Transverse colon (tissue), 4 donors: ENCODE measurements at regions not wholly inside any gene's neighbourhood (a gene's known extent, or its start where the extent isn't known, plus 50 kb on each side); places are given as distances from the start of the nearest gene placed in this dataset.

Source experiments
- CTCF ChIP-seq, 5 experiments: fragments of 200-600 bp in 3 of 5; fragments of 450-650 bp in 2 of 5; sonication (generic) in 3 of 5; IDR thresholded peaks; 1 replicate in 2 of 5; 2 replicates in 3 of 5; pipeline ENCODE4 v1.5.1; 2016 to 2017; ENCODE audit warnings: antibody characterized with exemption in 5 of 5, inconsistent platforms in 3 of 5, mild to moderate bottlenecking in 2 of 5, moderate library complexity in 1 of 5
- EP300 ChIP-seq: sonication (generic); formaldehyde crosslinking; IDR thresholded peaks from one replicate; pipeline ENCODE4 v1.6.1; 2017; ENCODE audit warnings: antibody characterized with exemption, low read depth
- POLR2AphosphoS5 ChIP-seq, 3 donors: sonication (generic); formaldehyde crosslinking; IDR thresholded peaks; one replicate each; pipeline ENCODE4 v1.6.1; 2016; ENCODE audit warnings: antibody characterized with exemption in 3 of 3

- TF ChIP-seq EP300: no peak
- TF ChIP-seq CTCF (IDR thresholded peaks at IDR 0.05): no peak
- no peak for TF ChIP-seq POLR2AphosphoS5 (IDR thresholded peaks at IDR 0.05)
These were observed 76.2 kb upstream of the KCNA1 start for GRCh38 chr12:4833524-4833923.
